ENCODE measurements at regions not wholly inside any gene's neighbourhood (a gene's known extent, or its start where the extent isn't known, plus 50 kb on each side); places are given as distances from the start of the nearest gene placed in this dataset.
"Not testable (repeated sequence)": the region's sequence is repeated elsewhere in the genome, so short reads cannot be mapped to it uniquely, and the experiment has no call there.

DNA sequence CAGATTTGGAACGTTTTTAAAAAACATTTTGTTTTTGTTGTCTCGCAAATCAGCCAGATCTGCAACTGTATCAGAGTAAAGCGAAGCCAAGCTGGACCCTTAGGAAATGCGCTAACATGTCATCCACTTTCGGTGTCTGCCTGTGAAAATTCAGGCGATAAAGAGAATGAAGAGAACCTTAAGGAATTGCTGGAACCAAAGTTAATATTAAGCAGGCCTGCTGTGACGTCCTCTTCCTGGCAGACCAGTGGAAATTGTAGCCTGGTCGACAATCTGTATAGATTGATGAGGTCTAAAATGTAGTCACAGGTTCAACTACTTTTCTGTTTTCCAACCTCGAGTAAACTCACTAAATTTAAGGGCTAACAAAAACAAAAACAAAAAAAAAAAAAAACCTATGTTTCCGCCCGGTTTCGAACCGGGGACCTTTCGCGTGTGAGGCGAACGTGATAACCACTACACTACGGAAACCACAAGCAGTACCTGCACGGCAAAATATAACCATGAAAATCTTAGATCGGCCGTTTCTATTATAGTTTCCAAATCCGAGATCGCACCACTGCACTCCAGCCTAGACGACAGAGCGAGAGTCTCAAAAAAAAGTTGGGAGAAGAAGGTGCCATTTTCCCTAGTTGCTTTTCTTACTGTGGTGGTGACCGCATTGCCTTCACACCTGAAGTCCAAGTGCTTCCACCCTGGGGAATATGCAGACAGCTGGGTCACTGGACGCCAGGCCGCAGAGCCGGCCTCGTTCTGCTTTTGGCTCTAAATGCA is 70.2 kb upstream of the FCGR1A start:
- not testable (repeated sequence) for H3K4me3 ChIP-seq (ENCODE audit: low read length); H3K27me3 ChIP-seq (ENCODE audit: control insufficient read depth, insufficient read depth, low read length); H3K36me3 ChIP-seq (ENCODE audit: control insufficient read depth, insufficient read depth, low read length); H3K9ac ChIP-seq (ENCODE audit: low read length); H3K27ac ChIP-seq (ENCODE audit: low read depth, low read length); H3K4me1 ChIP-seq (ENCODE audit: control insufficient read depth, insufficient read depth, low read length)

GRCh38 chr1:149713513-149713912 is 69.0 kb upstream of the FCGR1A start:
- H3K27ac ChIP-seq (ENCODE audit: low read depth, low read length); H3K9ac ChIP-seq (ENCODE audit: low read length); H3K4me3 ChIP-seq (ENCODE audit: low read length); H3K4me1 ChIP-seq (ENCODE audit: control insufficient read depth, insufficient read depth, low read length); H3K27me3 ChIP-seq (ENCODE audit: control insufficient read depth, insufficient read depth, low read length); H3K36me3 ChIP-seq (ENCODE audit: control insufficient read depth, insufficient read depth, low read length): not testable (repeated sequence)

DNA sequence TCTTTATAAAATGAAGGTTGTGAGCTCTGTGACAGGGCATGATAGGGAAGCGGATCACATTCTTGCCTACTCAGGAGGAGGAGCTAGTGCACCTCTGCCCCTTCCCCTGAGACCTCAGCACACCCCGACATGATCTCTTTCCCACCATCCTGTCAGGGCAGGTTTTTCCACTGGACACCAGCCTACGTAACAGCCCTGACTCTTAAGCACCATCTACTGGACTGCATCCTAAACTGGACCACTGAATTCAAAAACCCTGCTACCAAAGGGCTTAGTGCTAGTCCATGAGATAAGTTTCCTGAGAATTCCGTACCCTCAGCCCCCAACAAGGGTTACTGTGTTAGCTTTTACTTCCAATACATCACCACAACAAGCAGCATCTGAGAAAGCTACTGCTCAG is 68.5 kb upstream of the FCGR1A start:
- not testable (repeated sequence) for H3K4me1 ChIP-seq (ENCODE audit: control insufficient read depth, insufficient read depth, low read length); H3K27me3 ChIP-seq (ENCODE audit: control insufficient read depth, insufficient read depth, low read length); H3K27ac ChIP-seq (ENCODE audit: low read depth, low read length); H3K36me3 ChIP-seq (ENCODE audit: control insufficient read depth, insufficient read depth, low read length); H3K4me3 ChIP-seq (ENCODE audit: low read length); H3K9ac ChIP-seq (ENCODE audit: low read length)

- H3K27me3 ChIP-seq (ENCODE audit: control insufficient read depth, insufficient read depth, low read length); H3K27ac ChIP-seq (ENCODE audit: low read depth, low read length); H3K4me1 ChIP-seq (ENCODE audit: control insufficient read depth, insufficient read depth, low read length); H3K4me3 ChIP-seq (ENCODE audit: low read length); H3K36me3 ChIP-seq (ENCODE audit: control insufficient read depth, insufficient read depth, low read length); H3K9ac ChIP-seq (ENCODE audit: low read length): not testable (repeated sequence)
Measured at GRCh38 chr1:149724618-149725302, 57.7 kb upstream of the FCGR1A start.

DNA sequence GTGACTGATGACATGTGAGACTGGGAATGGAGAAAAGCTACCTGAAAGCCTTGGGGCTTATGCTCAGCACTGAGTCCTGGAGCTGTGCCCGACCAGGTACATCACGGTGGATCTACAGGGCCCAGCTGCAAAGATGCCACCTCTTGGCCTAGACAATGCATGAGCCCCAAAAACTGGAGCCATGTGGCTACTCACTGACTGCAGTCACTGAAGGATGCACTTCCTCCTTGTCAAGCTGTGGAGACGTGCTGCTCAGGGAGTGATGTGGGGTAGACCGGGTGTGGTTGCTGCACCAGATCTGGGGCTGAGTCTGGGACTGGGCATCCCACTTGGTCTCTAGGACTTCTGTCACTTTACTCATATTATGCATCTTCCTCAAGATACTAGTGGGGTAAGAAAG is 55.8 kb upstream of the FCGR1A start:
- not testable (repeated sequence) for H3K4me1 ChIP-seq (ENCODE audit: control insufficient read depth, insufficient read depth, low read length); H3K27ac ChIP-seq (ENCODE audit: low read depth, low read length); H3K27me3 ChIP-seq (ENCODE audit: control insufficient read depth, insufficient read depth, low read length); H3K36me3 ChIP-seq (ENCODE audit: control insufficient read depth, insufficient read depth, low read length); H3K9ac ChIP-seq (ENCODE audit: low read length); H3K4me3 ChIP-seq (ENCODE audit: low read length)

DNA sequence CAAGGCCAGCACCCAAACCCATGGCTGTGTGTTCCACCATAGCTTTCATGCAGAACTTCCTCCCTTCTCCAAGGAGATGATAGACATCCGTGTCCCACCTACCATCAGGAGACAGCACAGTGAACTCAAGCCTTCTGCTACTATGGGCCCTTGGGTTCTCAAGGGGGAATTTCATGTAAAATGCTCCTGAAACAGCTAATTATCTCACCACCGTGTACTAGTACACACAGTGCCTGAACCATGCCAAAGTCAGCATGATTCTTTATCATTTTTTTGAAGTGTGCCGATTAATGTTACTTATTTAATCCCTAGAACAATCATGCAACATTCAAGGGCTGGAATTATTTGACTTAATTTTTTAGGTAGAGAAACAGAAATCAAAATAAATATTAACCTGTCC is 53.9 kb upstream of the FCGR1A start:
- H3K4me1 ChIP-seq (ENCODE audit: control insufficient read depth, insufficient read depth, low read length); H3K27me3 ChIP-seq (ENCODE audit: control insufficient read depth, insufficient read depth, low read length); H3K36me3 ChIP-seq (ENCODE audit: control insufficient read depth, insufficient read depth, low read length); H3K4me3 ChIP-seq (ENCODE audit: low read length); H3K9ac ChIP-seq (ENCODE audit: low read length); H3K27ac ChIP-seq (ENCODE audit: low read depth, low read length): not testable (repeated sequence)
